ENCODE measurements at regions not wholly inside any gene's neighbourhood (a gene's known extent, or its start where the extent isn't known, plus 50 kb on each side); places are given as distances from the start of the nearest gene placed in this dataset.

DNA sequence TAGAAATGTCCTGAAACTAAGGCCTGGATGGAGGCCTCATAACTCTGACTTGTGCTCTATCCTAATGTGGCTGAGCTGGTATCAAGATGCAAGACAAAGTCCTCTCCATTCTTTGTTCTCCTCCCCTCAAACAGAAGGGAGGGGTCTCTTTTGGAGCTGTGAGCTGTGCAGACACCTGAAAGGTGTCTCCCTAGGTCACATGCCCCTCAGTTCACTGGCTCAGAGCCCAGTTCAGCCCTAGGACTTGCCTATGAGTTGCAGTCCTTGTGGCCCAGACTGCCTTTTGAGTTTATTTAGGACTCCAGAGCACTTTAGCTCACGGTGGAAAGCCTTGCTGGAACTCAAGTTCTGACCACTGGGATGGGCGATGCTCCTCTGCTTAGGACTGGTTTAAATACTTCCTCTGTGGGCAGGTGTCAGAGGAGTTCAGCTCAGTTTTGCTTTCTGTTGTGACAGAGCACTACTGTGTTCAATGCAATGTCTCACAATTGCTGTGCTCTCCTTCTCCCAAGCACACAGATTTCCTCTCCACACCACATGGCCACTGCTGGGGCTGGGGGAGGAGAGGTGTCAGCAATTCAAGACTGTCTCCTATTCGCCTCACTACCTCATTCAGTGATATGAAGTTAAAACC, 84.8 kb upstream of the ZNF827 start:
- no peak for DNase-seq (ENCODE audit: low read depth)

DNA sequence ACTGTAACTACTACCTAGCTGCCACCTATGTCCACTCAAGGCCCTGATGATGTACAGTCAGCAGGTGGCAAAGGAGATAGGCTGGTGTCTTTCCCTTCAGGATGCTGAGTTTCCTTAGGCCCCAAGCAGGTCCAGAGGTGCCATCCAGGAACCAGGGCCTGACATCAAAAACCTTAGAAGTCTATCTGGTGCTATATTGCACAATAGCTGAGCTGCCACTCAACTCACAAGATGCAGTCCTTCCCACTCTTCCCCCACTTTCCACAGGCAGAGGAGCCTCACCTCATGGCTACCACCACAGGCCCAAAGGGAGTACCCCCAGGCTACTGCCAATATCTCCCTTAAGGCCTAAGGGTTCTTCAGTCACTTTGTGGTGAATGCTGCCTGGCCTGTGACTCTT, 83.9 kb upstream of the ZNF827 start:
- no peak for DNase-seq (ENCODE audit: low read depth)

DNA sequence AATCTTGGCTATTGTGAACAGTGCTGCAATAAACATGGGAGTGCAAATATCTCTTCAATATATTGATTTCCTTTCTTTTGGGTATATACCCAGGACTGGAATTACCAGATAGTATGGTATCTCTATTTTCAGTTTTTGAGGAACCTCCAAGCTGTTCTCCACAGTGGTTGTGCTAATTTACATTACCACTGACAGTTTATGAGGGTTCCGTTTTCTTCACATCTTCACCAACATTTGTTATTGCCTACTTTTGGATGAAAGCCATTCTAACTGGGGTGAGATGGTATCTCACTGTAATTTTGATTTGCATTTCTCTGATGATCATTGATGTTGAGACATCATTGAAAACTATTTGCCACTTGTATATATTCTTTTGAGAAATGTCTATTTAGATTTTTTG, 79.6 kb upstream of the ZNF827 start:
- no peak for DNase-seq (ENCODE audit: low read depth)

DNA sequence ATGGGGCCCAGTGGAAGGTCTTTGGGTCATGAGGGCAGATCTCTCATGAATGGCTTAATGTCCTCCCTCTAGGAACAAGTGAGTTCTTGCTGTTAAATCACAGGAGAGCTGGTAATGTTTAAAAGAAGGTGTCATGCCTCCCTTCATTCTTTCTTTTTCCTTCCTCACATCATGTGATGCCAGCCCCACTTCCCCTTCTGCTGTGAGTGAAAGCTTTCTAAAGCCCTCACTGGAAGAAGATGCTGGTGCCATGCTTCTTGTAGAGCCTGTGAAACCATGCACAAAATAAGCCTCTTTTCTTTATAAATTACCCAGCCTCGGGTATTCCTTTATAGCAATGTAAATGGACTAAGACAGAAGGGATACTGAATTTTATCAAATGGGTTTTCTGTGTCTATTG, 66.1 kb upstream of the ZNF827 start:
- DNase-seq (ENCODE audit: low read depth) = no peak

DNA sequence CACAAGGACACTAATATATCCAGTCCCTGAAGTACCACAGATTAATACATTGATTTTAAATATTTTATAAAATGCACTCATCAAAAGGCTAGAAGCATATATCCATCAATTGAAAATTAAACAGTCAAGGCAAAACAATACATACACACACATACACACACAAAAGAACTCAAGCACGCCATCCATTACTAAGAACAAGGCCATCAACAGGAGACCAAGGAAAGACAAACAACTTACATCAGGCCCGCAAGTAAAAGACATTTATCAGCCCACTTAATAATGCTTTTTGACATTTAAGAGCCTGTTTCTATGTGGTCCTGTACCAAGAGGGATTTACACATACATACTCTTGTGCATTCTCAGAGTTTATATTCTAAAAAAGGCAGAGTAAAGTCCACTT, 50.0 kb upstream of the ZNF827 start:
- no peak for DNase-seq (ENCODE audit: low read depth)

Measured in iris pigment epithelial cell (primary cell).